ENCODE measurements at regions not wholly inside any gene's neighbourhood (a gene's known extent, or its start where the extent isn't known, plus 50 kb on each side); places are given as distances from the start of the nearest gene placed in this dataset.

GRCh38 chr11:50412832-50413231 is 380.2 kb downstream of the OR4C45 start (continued):
- TF ChIP-seq, protein P1, sequence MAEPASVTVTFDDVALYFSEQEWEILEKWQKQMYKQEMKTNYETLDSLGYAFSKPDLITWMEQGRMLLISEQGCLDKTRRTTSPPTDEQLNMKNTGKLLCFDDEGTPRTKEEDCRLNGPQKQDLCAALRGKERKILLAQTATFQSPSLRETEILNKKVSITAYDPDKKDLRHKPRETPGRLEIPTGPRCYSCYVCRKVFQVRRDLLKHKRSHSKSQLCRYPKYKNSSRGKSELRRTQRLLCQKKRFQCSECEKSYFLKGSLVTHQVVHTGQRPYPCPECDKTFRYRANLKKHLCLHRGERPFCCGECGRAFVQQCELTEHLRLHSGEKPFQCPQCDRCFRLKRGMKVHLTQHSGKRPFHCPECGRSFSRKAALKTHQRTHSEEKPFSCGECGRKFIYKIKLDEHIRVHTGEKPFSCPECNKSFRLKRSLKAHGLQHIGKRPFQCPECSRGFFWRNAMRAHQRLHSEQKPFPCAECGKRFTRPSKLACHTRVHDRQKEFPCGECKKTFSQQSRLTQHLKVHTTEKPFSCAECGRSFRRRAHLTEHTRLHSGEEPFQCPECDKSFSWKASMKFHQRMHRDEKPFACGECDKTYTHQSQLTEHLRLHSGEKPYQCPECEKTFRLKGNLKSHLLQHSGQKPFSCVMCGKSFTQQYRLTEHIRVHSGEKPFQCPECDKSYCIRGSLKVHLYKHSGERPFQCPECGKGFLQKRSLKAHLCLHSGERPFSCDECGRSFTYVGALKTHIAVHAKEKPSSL (CRISPR knock-in tag; conservative IDR thresholded peaks at IDR 0.05) = no peak
- no peak for TF ChIP-seq ZNF232 (CRISPR knock-in tag; IDR thresholded peaks at IDR 0.05)
- TF ChIP-seq, protein P2, sequence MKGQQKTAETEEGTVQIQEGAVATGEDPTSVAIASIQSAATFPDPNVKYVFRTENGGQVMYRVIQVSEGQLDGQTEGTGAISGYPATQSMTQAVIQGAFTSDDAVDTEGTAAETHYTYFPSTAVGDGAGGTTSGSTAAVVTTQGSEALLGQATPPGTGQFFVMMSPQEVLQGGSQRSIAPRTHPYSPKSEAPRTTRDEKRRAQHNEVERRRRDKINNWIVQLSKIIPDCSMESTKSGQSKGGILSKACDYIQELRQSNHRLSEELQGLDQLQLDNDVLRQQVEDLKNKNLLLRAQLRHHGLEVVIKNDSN (CRISPR knock-in tag; IDR thresholded peaks at IDR 0.05) = no peak

- H3K4me3 Mint-ChIP-seq = no peak overlapping the region
- POLR2A ChIA-PET = no interaction called here
- TF ChIP-seq SMAD4 (CRISPR knock-in tag; IDR thresholded peaks at IDR 0.05) = no peak
- TF ChIP-seq, protein P3, sequence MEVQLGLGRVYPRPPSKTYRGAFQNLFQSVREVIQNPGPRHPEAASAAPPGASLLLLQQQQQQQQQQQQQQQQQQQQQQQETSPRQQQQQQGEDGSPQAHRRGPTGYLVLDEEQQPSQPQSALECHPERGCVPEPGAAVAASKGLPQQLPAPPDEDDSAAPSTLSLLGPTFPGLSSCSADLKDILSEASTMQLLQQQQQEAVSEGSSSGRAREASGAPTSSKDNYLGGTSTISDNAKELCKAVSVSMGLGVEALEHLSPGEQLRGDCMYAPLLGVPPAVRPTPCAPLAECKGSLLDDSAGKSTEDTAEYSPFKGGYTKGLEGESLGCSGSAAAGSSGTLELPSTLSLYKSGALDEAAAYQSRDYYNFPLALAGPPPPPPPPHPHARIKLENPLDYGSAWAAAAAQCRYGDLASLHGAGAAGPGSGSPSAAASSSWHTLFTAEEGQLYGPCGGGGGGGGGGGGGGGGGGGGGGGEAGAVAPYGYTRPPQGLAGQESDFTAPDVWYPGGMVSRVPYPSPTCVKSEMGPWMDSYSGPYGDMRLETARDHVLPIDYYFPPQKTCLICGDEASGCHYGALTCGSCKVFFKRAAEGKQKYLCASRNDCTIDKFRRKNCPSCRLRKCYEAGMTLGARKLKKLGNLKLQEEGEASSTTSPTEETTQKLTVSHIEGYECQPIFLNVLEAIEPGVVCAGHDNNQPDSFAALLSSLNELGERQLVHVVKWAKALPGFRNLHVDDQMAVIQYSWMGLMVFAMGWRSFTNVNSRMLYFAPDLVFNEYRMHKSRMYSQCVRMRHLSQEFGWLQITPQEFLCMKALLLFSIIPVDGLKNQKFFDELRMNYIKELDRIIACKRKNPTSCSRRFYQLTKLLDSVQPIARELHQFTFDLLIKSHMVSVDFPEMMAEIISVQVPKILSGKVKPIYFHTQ (CRISPR knock-in tag; IDR thresholded peaks at IDR 0.05) = no peak
- TF ChIP-seq ZNF138 (CRISPR knock-in tag; conservative IDR thresholded peaks at IDR 0.05) = no peak
- no peak for TF ChIP-seq ZNF396 (CRISPR knock-in tag; IDR thresholded peaks at IDR 0.05; ENCODE audit: borderline replicate concordance)
- TF ChIP-seq NR3C1 (CRISPR knock-in tag; conservative IDR thresholded peaks at IDR 0.05; ENCODE audit: low read depth) = no peak
- TF ChIP-seq PRDM15 (CRISPR knock-in tag; IDR thresholded peaks at IDR 0.05) = no peak
- no peak for TF ChIP-seq NR2C2 (CRISPR knock-in tag; IDR thresholded peaks at IDR 0.05)
- TF ChIP-seq ATF2 (CRISPR knock-in tag; IDR thresholded peaks at IDR 0.05; ENCODE audit: borderline replicate concordance, low read depth) = no peak
- TF ChIP-seq, protein P2 (CRISPR knock-in tag; IDR thresholded peaks at IDR 0.05) = no peak
- TF ChIP-seq, protein P4, sequence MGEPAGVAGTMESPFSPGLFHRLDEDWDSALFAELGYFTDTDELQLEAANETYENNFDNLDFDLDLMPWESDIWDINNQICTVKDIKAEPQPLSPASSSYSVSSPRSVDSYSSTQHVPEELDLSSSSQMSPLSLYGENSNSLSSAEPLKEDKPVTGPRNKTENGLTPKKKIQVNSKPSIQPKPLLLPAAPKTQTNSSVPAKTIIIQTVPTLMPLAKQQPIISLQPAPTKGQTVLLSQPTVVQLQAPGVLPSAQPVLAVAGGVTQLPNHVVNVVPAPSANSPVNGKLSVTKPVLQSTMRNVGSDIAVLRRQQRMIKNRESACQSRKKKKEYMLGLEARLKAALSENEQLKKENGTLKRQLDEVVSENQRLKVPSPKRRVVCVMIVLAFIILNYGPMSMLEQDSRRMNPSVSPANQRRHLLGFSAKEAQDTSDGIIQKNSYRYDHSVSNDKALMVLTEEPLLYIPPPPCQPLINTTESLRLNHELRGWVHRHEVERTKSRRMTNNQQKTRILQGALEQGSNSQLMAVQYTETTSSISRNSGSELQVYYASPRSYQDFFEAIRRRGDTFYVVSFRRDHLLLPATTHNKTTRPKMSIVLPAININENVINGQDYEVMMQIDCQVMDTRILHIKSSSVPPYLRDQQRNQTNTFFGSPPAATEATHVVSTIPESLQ (CRISPR knock-in tag; IDR thresholded peaks at IDR 0.05) = no peak
- no peak for TF ChIP-seq NFYB (CRISPR knock-in tag; conservative IDR thresholded peaks at IDR 0.05; ENCODE audit: low read depth)
- TF ChIP-seq GTF2I (CRISPR knock-in tag; conservative IDR thresholded peaks at IDR 0.05) = no peak
- TF ChIP-seq MYBL2 (CRISPR knock-in tag; IDR thresholded peaks at IDR 0.05) = no peak
- TF ChIP-seq NFATC4 (CRISPR knock-in tag; IDR thresholded peaks at IDR 0.05) = no peak
- no peak for TF ChIP-seq ELF4 (CRISPR knock-in tag; IDR thresholded peaks at IDR 0.05; ENCODE audit: low read depth)
- no peak for TF ChIP-seq FOXJ3 (CRISPR knock-in tag; IDR thresholded peaks at IDR 0.05; ENCODE audit: borderline replicate concordance)
- TF ChIP-seq SMAD3 (CRISPR knock-in tag; IDR thresholded peaks at IDR 0.05; ENCODE audit: borderline replicate concordance) = no peak
- TF ChIP-seq CREM (CRISPR knock-in tag; IDR thresholded peaks at IDR 0.05) = no peak
- no peak for TF ChIP-seq FOXP4 (CRISPR knock-in tag; IDR thresholded peaks at IDR 0.05)
These were observed 390.5 kb downstream of the OR4C45 start for GRCh38 chr11:50423208-50423607.

More at GRCh38 chr11:50423208-50423607, 390.5 kb downstream of the OR4C45 start:
- ATAC-seq (no peak), DNase-seq (ENCODE audit: low spot score) (no peak)
- Mint-ChIP-seq H3K27me3 (ENCODE audit: low read depth) (peaks cover 3% of the 10 kb centered on the region), H3K4me1 (no peaks in the 10 kb centered on the region), H3K36me3 (peaks cover 37% of the 10 kb centered on the region), H3K9me3 (peaks cover 26% of the 10 kb centered on the region), H3K27ac (no peak overlapping the region)
- CTCF ChIA-PET = no interaction called here
